Activated CD8-positive, alpha-beta T cell treated with anti-CD3 and anti-CD28 coated beads for 36 hours (primary cell): ENCODE measurements at regions not wholly inside any gene's neighbourhood (a gene's known extent, or its start where the extent isn't known, plus 50 kb on each side); places are given as distances from the start of the nearest gene placed in this dataset.

Source experiments
- ATAC-seq: fragments of 200-7000 bp; cut with Tn5 transposase; one replicate; pipeline ENCODE4 v1.10.0; 2021; ENCODE audit warnings: mild to moderate bottlenecking, moderate library complexity
- CTCF ChIA-PET: fragments of 350-600 bp; sonication (Branson Sonifier 250); formaldehyde crosslinking; loops from one replicate; lab custom pipeline; 2021; ENCODE audit warnings: antibody characterized with exemption; lab: Charles Lee
- POLR2A ChIA-PET: fragments of 350-600 bp; sonication (Branson Sonifier 250); formaldehyde crosslinking; loops from one replicate; lab custom pipeline; 2021; ENCODE audit warnings: antibody characterized with exemption; lab: Charles Lee
- DNase-seq: peaks from one replicate; pipeline ENCODE4 v3.0.0-alpha.2; 2020
- H3K27ac Mint-ChIP-seq: one replicate; pipeline ENCODE4 v1.8.0; 2021; ENCODE audit warnings: mild to moderate bottlenecking, mixed read lengths
- H3K27me3 Mint-ChIP-seq: one replicate; pipeline ENCODE4 v1.8.0; 2021; ENCODE audit warnings: mixed read lengths
- H3K36me3 Mint-ChIP-seq: one replicate; pipeline ENCODE4 v1.8.0; 2021; ENCODE audit warnings: low read depth, mixed read lengths
- H3K4me1 Mint-ChIP-seq: one replicate; pipeline ENCODE4 v1.8.0; 2021; ENCODE audit warnings: low read depth, mixed read lengths
- H3K4me3 Mint-ChIP-seq: one replicate; pipeline ENCODE4 v1.8.0; 2021; ENCODE audit warnings: mild to moderate bottlenecking, moderate library complexity, mixed read lengths
- H3K9me3 Mint-ChIP-seq: one replicate; pipeline ENCODE4 v1.8.0; 2021; ENCODE audit warnings: mixed read lengths
- CTCF ChIP-seq: fragments of 200-600 bp; IDR thresholded peaks from one replicate; pipeline ENCODE4 v1.8.0; 2022; ENCODE audit warnings: antibody characterized with exemption, mild to moderate bottlenecking
- intact Hi-C: fragments of 100-400 bp; cut with micrococcal nuclease; formaldehyde crosslinking; loops from one replicate; pipeline ENCODE4 v1.10.0; 2022

GRCh38 chr6:166834049-166834448 lies 122.3 kb downstream of the RNASET2 start:
- H3K27ac Mint-ChIP-seq, result no peak overlapping the region
- H3K9me3 Mint-ChIP-seq, result no peaks in the 10 kb centered on the region
- ATAC-seq, result peak; percentile 64
- H3K4me1 Mint-ChIP-seq, result peaks cover 2% of the 10 kb centered on the region
- CTCF ChIA-PET, result no interaction called here
- POLR2A ChIA-PET, result interaction anchor here (0.5 kb wide), 1 partner anchor 108 kb away, joined by 3 read pairs; no protein-coding TSS in a partner anchor
- TF ChIP-seq CTCF, result no peak
- DNase-seq, result no peak
- no peaks in the 10 kb centered on the region for H3K27me3 Mint-ChIP-seq
- no peak overlapping the region for H3K4me3 Mint-ChIP-seq
- intact Hi-C loops, result no loop called here
- no peaks in the 10 kb centered on the region for H3K36me3 Mint-ChIP-seq

- ChIA-PET CTCF (interaction anchor here (0.6 to 1.6 kb wide), 3 partner anchors 56 to 150 kb away, joined by 3 read pairs; partner anchors contain the start of gene RNASET2), POLR2A (no interaction called here)
- DNase-seq (no peak), ATAC-seq (no peak)
- Mint-ChIP-seq H3K9me3 (no peaks in the 10 kb centered on the region), H3K36me3 (no peaks in the 10 kb centered on the region), H3K27ac (no peak overlapping the region), H3K27me3 (no peaks in the 10 kb centered on the region), H3K4me1 (peaks cover 2% of the 10 kb centered on the region), H3K4me3 (no peak overlapping the region)
- TF ChIP-seq CTCF, result no peak
- intact Hi-C loops, result no loop called here
Measured at GRCh38 chr6:166830891-166831363, 125.4 kb downstream of the RNASET2 start.

GRCh38 chr6:166830185-166830890 lies 126.0 kb downstream of the RNASET2 start:
- H3K4me3 Mint-ChIP-seq, result no peak overlapping the region

GRCh38 chr6:166826264-166826663 lies 130.1 kb downstream of the RNASET2 start:
- H3K4me1 Mint-ChIP-seq, result peaks cover 2% of the 10 kb centered on the region
- CTCF ChIA-PET, result no interaction called here
- DNase-seq (no peak), ATAC-seq (no peak)
- no peaks in the 10 kb centered on the region for H3K9me3 Mint-ChIP-seq
- no peak overlapping the region for H3K4me3 Mint-ChIP-seq
- POLR2A ChIA-PET, result no interaction called here
- no peak for TF ChIP-seq CTCF
- intact Hi-C loops, result no loop called here
- H3K36me3 Mint-ChIP-seq, result no peaks in the 10 kb centered on the region
- no peak overlapping the region for H3K27ac Mint-ChIP-seq
- no peaks in the 10 kb centered on the region for H3K27me3 Mint-ChIP-seq

More at GRCh38 chr6:166830185-166830890, 126.0 kb downstream of the RNASET2 start:
- Mint-ChIP-seq H3K9me3 (no peaks in the 10 kb centered on the region), H3K4me1 (peaks cover 2% of the 10 kb centered on the region), H3K36me3 (no peaks in the 10 kb centered on the region), H3K27ac (no peak overlapping the region), H3K27me3 (no peaks in the 10 kb centered on the region)
- peak; percentile 60 for ATAC-seq
- DNase-seq, result peak; percentile 12
- POLR2A ChIA-PET, result no interaction called here
- CTCF ChIA-PET, result interaction anchor here (0.6 to 1.6 kb wide), 3 partner anchors 56 to 151 kb away, joined by 3 read pairs; partner anchors contain the start of gene RNASET2
- TF ChIP-seq CTCF, result no peak
- intact Hi-C loops, result no loop called here

- Mint-ChIP-seq H3K27ac (no peak overlapping the region), H3K9me3 (no peaks in the 10 kb centered on the region), H3K36me3 (no peaks in the 10 kb centered on the region), H3K4me3 (no peak overlapping the region), H3K27me3 (no peaks in the 10 kb centered on the region), H3K4me1 (peaks cover 2% of the 10 kb centered on the region)
- DNase-seq, result no peak
- no peak for TF ChIP-seq CTCF
- ATAC-seq, result no peak
- POLR2A ChIA-PET, result no interaction called here
- CTCF ChIA-PET, result interaction anchor here (1.5 kb wide), 1 partner anchor 51 kb away, joined by 3 read pairs; no protein-coding TSS in a partner anchor
- intact Hi-C loops, result no loop called here
Measured at GRCh38 chr6:166825553-166826145, 130.7 kb downstream of the RNASET2 start.
